ENCODE measurements at regions not wholly inside any gene's neighbourhood (a gene's known extent, or its start where the extent isn't known, plus 50 kb on each side); places are given as distances from the start of the nearest gene placed in this dataset.
"Not testable (repeated sequence)": the region's sequence is repeated elsewhere in the genome, so short reads cannot be mapped to it uniquely, and the experiment has no call there.

DNA sequence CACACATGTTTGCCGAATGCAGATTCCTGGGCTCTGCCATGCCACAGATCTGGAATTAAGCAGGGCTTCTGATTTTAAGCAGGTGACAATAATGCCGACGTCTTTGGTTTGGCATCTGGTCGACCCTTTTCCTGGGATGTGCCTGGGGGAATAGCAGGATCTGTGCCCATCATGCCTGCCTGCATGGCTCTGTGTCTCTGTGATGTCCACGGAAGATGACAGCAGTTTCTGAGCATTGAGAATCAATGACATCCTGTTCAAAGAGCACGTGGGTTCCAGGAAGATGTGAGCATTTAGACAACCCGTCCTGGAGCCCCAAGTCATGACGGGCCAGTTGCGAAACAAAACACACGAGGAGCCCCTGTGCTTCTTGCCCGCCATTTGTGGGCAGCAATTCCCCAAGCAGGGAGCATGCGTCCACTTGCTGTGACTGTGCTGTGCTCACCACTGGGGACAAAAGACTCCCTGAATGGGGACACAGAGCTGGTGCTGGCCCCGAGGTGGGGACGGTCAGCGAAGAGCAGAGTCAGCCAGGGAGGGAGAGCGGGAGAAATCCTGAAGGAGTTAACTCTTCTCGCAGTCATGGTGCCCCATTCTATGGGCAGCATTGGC is 110.1 kb downstream of the ERMARD start:
- DNase-seq (ENCODE audit: low read depth) = no peak

DNA sequence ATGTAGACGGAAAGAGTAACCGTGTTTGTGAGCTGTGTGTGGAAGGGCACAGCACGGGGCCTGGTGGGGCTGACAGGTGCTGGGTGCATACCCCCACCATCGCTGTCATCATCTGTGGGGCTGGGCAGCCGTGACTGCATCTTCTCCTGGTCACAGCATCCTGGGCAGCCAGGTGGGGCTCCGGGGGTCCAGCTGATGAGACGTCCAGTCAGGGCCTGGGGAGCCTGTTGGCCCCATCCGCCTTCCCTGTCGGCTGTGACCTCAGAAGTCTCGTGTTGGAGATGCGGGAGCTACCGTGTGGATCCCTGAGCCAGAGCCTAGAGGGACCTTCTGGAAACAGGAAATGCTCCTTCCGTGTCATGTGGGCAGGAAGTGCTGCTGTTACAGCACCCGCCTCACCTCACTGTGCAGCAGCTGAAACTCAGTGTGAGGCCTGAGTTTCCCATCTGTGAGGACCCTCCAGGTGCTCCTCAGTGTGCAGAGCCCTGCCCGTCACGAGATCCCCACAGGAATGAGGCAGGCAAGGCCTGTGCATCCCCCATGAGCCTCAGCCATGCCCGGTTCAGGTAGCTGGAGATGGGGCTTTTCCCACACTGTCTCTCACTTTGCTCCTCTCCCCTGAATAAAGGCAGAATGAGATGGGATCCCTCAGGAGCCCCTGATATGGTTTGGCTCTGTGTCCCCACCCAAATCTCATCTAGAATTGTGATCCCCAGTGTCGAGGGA is 108.7 kb downstream of the ERMARD start:
- no peak for DNase-seq (ENCODE audit: low read depth)

DNA sequence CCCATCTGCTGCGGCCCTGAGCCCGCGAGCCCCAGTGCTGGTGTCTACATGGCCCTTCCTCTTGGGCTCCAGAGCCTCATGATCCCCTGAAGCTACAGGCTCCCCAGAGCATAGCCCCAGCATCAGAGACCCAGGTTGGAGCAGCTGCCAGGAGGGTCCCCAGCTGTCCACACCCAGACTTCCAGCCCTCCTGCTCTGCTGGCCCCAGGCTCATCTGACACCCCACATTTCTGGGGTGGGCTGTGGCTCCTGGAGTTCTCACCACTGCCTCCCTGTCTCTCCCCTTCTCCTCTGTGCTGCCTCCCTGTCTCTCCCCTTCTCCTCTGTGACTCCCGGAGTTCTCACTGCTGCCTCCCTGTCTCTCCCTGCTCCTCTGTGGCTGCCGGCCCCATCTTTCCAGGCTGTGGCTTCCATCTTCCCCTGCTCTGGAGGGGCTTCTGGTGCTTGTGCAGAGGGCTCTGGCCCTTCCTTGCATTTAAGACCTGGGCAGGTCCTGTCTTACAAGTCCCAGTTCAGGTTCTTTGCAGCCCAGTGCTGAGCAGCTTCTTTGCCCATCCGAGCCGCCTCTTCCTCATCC is 108.1 kb downstream of the ERMARD start:
- DNase-seq (ENCODE audit: low read depth) = no peak

DNA sequence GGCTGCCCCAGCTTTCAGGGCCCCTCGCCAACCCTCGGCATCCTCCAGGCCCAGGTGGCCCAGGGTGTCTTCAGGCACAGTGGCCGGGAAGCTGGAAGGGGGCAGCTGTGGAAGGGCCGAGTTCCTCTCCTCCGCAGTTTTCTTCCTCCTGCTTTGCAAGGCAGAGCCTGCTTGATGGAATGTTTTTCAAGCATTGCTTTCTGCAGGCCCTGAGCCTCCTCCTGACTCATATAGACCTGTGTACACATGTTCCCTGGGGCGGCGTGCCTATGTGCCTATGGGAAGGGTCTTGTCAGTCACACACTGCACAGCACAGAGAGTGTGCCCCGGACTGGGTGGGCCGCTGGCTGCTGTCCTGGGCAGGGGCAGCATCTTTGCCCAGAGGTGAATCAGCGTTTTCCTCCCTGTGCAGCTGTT is 107.5 kb downstream of the ERMARD start:
- no peak for DNase-seq (ENCODE audit: low read depth)

DNA sequence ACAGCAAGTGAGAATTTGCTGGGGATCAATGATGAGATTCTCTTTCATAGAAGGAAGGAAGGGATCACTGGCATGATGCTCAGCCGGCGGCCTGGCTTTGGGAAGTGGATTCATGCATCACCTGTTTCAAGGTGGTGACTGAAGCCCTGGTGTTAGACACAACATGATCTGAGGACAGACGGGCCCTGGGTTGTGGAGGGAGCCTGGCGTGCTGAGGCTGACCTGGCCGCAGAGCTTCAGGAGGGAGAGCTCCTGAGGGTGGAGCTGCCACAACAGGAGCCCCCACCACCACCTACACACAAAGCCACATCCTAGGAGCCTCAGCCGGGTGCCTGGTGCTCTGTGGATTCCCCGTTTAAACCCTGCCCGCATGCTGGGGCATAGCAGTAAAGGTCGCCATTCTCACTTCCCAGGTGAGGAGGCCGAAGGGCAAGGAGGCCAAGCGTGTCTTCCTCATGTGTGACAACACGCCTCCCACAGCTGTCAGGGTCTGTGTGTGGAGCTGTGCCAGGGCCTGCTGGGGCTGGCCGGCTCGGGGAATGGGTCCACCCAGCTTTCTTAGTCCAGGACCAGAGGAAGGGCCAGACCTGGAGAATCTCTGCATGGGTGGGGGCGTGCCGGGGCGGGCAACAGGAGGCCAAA is 107.0 kb downstream of the ERMARD start:
- DNase-seq (ENCODE audit: low read depth) = no peak

DNA sequence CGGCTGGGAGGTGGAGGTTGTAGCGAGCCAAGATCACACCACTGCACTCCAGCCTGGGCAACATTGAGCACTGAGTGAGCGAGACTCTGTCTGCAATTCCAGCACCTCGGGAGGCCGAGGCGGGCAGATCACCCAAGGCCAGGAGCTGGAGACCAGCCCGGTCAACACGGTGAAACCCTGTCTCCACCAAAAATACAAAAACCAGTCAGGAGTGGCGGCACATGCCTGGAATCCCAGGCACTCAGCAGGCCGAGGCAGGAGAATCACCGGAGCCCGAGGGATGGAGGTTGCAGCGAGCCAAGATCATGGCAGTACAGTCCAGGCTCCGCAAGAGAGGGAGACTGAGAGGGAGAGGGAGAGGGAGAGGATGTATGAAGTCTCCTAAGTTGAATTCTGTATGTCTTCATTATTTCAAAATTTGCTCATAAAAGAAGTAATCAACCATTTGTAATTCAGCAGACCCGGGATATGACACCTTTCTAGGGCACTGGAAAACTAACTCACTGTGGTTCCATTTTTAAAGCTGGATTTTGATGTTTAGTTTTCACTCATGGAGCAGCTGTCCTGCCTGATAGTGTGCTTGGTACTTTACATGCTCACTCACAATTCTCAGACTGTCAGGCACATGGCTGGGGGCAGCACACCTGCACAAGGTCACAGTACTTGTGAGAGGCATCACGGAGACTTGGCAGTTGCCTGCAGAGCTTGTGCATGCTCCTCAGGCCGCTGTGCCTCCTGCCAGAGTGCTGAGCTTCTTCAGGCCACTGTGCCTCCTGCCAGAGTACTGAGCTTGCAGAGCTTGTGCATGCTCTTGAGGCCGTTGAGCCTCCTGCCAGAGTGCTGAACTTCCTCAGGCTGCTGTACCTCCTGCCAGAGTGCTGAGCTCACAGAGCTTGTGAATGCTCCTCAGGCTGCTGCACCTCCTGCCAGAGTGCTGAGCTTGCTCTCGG is 106.2 kb downstream of the ERMARD start:
- DNase-seq (ENCODE audit: low read depth) = no peak

DNA sequence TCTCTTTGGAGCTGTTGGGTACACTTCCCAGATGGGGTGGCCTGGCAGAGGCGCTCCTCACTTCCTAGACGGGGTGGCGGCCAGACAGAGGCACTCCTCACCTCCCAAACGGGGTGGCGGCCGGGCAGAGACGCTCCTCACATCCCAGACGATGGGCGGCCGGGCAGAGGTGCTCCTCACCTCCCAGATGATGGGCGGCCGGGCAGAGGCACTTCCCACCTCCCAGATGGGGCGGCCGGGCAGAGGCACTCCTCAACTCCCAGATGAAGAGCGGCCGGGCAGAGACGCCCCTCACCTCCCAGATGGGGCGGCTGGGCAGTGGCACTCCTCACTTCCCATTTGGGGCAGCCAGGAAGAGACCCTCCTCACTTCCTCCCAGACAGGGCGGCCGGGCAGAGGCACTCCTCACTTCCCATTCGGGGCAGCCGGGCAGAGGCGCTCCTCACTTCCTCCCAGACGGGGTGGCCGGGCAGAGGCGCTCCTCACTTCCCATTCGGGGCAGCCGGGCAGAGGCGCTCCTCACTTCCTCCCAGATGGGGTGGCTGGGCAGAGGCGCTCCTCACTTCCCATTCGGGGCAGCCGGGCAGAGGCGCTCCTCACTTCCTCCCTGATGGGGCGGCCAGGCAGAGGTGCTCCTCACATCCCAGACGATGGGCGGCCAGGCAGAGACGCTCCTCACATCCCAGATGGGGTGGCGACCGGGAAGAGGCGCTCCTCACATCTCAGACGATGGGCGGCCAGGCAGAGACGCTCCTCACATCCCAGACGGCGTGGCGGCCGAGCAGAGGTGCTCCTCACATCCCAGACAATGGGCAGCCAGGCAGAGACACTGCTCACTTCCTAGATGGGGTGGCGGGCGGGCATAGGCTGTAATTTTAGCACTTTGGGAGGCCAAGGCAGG is 105.3 kb downstream of the ERMARD start:
- not testable (repeated sequence) for DNase-seq (ENCODE audit: low read depth)

DNA sequence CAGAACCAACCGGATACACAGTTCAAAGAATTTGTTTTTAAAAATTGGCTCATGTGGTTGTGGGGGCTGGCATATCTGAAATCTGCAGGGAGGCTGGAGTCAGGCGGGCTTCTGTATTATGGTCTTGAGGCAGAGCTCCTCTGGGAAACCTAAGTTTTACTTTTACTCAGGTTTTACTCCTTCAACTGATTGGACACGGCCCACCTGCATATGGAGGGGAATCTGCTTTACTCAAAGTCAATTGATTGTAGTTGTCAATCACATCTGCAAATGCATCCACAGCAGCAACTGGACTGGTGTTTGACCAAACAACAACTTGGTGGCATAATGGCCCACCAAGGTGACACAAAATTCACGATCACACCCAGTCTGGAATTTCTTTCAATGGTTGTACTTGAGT is 103.4 kb downstream of the ERMARD start:
- no peak for DNase-seq (ENCODE audit: low read depth)

DNA sequence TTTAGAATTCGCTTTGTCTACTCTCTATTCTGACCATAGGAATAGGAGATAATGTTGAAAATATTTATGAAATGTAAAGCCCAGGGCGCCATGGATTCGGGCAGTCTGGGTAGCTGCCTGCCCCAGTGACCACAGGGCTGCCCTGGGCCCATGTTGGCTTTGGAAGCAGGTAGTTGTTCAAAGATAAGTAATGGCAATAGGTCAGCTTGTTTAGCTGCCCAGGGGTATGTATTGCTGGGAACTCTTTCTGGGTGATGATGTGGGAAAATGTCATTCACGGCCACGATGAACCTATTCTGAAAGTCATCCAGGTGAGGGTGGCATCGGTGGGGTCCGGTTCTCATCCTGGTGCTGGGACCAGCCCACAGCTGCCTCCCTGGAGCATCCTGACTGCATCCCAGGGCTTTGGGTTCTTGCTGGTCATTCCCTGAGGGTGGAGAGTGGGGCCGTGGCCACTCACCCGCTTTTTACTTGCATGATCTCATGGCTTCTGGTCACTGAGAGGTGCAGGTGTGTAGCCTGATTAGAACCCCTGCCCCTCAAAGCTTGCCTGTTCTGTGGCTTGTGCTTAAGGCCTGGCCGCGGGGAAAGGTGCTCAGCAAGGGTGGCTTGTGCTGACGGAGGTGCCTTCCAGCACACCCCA is 102.8 kb downstream of the ERMARD start:
- no peak for DNase-seq (ENCODE audit: low read depth)

DNA sequence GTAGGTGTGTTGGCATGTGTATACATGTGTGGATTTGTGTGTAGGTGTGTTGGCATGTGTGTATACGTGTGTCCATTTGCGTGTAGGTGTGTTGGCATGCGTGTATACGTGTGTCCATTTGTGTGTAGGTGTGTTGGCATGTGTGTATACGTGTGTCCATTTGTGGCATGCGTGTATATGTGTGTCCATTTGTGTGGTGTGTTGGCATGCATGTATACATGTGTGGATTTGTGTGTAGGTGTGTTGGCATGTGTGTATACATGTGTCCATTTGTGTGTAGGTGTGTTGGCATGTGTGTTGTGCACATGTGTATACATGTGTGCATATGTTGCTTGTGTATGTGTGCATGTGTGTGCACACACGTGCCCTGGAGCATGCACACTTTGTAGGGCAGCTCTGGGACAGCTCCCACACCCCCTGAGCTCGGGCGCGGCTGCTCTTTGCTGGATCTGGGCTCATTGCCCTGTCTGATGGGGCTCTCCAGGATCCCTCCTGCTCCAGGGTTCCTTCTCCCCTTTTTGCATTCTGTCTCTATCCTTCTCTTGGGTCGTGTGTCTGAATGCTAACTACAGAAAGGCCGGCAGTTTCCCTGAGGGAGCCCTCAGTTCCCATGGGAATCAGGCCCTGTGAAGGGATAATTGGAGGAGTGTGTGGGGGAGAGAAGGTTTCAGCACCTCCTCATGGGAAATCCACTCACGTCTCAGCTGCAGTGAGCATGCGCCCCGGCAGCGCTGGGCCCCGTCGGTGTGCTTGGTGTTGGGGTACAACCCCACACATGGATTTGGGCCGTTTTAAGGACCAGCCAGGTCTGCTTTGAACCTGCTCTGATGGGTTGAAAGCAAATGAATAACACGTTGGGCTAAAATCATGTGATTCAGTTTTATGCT is 102.0 kb downstream of the ERMARD start:
- DNase-seq (ENCODE audit: low read depth) = no peak

DNA sequence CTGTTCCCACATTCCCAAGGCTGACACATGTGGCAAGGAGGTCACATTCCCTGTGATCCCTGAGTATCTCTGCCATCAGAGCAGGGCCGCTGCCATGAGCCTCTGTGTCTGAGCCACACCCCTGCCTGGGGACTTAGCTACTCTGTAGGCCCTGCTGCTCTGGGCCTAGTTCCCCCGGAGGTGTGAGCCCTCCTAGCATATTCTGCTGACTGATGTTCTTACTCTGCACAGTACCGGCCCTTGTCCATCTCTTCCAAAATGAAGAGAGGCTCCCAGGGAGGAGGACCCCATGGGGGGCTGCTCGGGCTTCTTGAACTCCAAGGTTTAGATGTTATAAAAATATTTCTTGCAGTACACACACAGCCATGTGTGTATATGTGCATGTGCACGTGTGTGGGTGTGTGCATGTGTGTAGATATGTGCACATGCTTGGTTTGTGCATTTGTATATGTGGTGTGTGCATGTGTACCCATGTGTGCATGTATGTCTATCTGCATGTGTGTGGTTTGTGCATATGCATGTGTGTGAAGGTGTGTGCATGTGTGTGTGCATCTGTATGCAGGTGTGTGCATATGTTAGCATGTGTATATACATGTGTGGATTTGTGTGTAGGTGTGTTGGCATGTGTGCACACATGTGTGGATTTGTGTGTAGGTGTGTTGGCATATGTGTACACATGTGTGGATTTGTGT is 101.2 kb downstream of the ERMARD start:
- DNase-seq (ENCODE audit: low read depth) = no peak

DNA sequence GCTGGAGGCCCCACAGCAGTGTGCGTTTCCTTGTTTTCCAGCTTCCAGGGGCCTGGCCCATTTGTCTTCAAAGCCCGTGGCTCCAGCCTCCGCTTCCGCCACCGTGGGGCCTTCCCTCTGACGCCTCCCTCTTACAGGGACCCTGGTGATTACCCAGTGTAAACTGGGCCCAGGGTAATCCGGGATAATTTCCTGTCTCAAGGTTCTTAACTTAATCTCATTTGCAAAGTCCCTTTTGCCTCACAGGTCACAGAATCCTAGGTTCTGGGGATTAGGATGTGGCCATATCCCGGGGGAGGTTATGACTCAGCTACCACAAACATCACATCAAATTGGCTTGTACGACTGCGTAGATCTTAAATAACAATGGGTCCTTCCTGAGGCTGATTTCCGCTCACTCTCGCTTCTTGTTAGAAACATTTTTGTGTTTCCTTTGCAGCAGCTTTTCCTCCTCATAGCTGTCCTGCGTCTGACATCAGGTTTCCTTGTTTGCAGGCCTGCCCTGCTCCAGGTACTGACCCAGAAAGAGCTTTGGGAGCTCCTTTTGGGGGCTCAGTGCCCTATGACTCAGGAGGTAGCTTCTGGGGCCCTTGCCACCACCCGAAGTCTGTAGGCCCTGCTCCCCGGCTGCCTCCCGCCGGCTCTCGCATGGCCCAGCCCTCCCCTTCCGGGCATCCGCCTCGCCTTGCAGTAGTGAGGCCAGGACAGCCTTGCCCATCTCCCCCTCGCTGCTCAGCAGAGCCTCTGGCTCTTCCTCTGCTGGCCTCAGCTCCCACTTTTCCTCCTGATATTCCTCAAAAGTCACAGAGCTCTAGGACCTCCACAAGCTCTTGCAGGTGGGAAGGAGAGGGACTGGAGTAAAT is 100.5 kb downstream of the ERMARD start:
- DNase-seq (ENCODE audit: low read depth) = no peak

DNA sequence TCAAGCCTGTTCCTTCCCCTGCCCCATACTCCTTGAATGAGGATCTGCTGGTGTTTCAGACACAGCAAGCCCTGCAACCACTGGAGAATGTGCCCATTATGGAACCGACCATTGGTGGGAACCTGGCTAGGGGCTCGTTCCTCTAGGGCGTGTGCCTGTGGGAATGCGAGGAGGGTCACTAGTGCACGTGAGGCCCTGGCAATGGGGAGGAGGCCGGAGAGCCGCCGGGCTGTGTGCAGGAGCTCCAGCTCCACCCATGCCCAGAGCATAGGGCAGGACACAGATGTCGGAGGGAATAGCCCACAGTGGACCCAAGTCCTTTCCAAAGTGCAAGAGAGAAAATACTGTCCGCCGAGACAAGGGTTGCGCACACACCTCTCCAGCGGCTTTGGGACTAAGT is 99.3 kb downstream of the ERMARD start:
- DNase-seq (ENCODE audit: low read depth) = no peak

DNA sequence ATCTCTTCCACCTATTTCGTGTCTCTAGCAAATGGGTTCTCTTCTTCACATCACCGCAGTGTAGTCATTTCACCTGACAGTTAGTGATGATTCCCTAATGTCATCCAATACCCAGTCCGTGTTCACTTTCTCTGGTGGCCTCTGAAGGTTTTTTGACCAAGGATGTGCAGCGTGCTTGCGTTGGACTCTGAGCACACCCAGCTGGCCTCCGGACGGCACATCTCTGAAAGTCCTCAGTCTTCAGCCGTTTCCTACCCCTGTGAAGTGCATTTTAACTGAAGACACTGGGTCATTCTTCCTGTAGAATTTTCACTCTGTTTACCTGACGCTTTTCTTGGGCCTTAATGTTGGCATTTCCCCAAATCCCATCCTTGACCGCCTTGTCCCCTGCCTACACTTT is 98.7 kb downstream of the ERMARD start:
- no peak for DNase-seq (ENCODE audit: low read depth)

DNA sequence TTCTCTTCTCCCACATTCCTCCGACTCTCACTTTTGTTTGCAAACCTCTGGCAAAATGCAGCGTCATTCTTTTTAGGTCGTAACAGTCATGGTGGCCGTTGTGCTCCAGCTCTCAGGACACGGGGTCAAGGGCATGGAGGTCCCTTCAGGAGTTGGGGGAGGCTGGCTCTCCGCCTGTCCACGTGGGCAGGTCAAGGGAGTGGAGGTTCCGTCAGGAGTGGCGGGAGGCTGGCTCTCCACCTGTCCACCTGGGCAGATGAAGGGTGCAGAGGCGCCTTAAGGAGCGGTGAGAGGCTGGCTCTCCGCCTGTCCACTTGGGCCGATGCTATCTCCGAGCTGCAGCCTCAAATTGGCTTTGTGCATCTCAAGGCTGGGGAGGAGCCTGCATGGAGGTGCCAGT is 98.0 kb downstream of the ERMARD start:
- no peak for DNase-seq (ENCODE audit: low read depth)

DNA sequence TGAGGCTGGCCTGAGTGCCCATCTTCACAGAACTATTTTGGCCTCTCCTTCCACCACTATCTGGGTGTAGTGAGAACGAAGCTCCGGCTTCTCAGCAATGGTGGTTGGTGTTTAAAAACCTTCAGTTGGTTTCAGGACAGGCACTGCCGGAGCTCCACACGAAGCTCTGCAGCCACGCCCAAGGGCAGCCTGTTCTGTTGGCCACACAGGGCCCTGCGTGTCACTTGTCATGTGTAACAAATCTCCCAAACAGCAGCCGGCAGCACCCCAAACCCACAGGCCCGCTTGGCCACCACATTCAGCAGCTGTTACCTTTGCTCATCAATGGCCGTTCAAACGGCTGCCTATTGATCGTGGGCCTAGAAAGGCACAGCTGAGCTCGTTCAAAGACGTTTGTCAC is 97.5 kb downstream of the ERMARD start:
- DNase-seq (ENCODE audit: low read depth) = no peak

DNA sequence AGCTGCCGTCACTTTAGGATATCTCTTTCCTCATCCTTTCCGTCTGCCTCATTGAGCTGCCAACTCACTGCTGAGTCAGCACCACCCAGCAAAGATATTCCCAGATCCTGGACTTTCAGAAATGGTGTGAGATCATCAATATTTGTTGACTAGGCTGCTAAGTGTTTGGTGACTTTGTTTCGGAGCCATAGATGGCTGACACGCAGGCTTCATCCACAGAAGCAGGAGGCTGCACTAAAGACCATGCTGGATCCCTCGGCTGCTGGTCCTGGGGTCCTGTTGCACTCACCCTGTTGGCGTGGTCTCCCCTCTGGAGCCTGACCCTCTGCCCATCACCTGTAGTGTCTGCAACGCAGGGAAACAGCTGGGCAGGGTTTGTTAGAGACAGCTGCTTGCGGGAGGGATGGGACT is 96.5 kb downstream of the ERMARD start:
- DNase-seq (ENCODE audit: low read depth) = no peak

Data from T follicular helper cell (primary cell).